Transverse colon (tissue), 4 donors: ENCODE measurements at regions not wholly inside any gene's neighbourhood (a gene's known extent, or its start where the extent isn't known, plus 50 kb on each side); places are given as distances from the start of the nearest gene placed in this dataset.
"Not testable (repeated sequence)": the region's sequence is repeated elsewhere in the genome, so short reads cannot be mapped to it uniquely, and the experiment has no call there.

Experiments
- DNase-seq: peaks from one replicate; pipeline ENCODE4 v3.0.0-alpha.2; 2019
- H3K27ac ChIP-seq, 4 donors: fragments of 200-600 bp; sonication (generic); 2 replicates each; pipeline ENCODE4 v1.5.1; 2016 to 2018; ENCODE audit warnings: inconsistent platforms in 4 of 4
- H3K27me3 ChIP-seq: fragments of 200-600 bp; sonication (generic); 2 replicates; pipeline ENCODE4 v1.5.1; 2017; ENCODE audit warnings: inconsistent platforms
- H3K36me3 ChIP-seq, 4 donors: fragments of 200-600 bp; sonication (generic); 2 replicates each; pipeline ENCODE4 v1.5.1; 2017 to 2019; ENCODE audit warnings: inconsistent platforms in 4 of 4
- H3K4me1 ChIP-seq, 4 donors: fragments of 200-600 bp; sonication (generic); 2 replicates each; pipeline ENCODE4 v1.5.1; 2017 to 2020; ENCODE audit warnings: inconsistent platforms in 4 of 4
- H3K4me3 ChIP-seq, 4 donors: fragments of 200-600 bp; sonication (generic); 1 replicate in 1 of 4; 2 replicates in 3 of 4; pipeline versions ENCODE4 v1.5.1 to v1.6.1; 2017 to 2019; ENCODE audit warnings: inconsistent platforms in 4 of 4
- H3K9me3 ChIP-seq, 2 donors: fragments of 200-600 bp; sonication (generic); 2 replicates each; pipeline ENCODE4 v1.5.1; 2017 to 2019; ENCODE audit warnings: inconsistent platforms in 2 of 2
- CTCF ChIP-seq, 5 experiments: fragments of 200-600 bp in 3 of 5; fragments of 450-650 bp in 2 of 5; sonication (generic) in 3 of 5; IDR thresholded peaks; 1 replicate in 2 of 5; 2 replicates in 3 of 5; pipeline ENCODE4 v1.5.1; 2016 to 2017; ENCODE audit warnings: antibody characterized with exemption in 5 of 5, inconsistent platforms in 3 of 5, mild to moderate bottlenecking in 2 of 5, moderate library complexity in 1 of 5
- WGBS, 2 donors: methylation state at CpG; one replicate each; pipeline ENCODE4 v1.1.5; 2018; ENCODE audit warnings: low coverage in 1 of 2; 5-methylcytosine and 5-hydroxymethylcytosine counted together
- in situ Hi-C, 4 donors: fragments of 200-750 bp; cut with MboI; loops; one replicate each; pipeline versions ENCODE4 v1.15.0 to v1.15.1; 2017; ENCODE audit warnings: low sequenced_read_pairs in 3 of 4, low pct_ligation_motif_present in 1 of 4, low pct_unique_long_range_greater_than_20kb in 1 of 4
- intact Hi-C: fragments of 100-400 bp; cut with DNase I; formaldehyde crosslinking; loops from one replicate; pipeline ENCODE4 v1.15.1; 2023; ENCODE audit warnings: low total_unique reads

- H3K4me1 ChIP-seq, DNase-seq, H3K27ac ChIP-seq, in situ Hi-C loops, H3K9me3 ChIP-seq, intact Hi-C loops, H3K36me3 ChIP-seq, H3K27me3 ChIP-seq, H3K4me3 ChIP-seq: not testable (repeated sequence)
- 90 to 100% methylated on average over 1 to 2 of the region's 4 CpGs for WGBS, 2 donors
These were observed 407.6 kb downstream of the ZNF33B start for GRCh38 chr10:42230812-42231211.

- WGBS, 2 donors = 48% methylated on average over 2 of the region's 2 CpGs; no CpG with 5 or more reads in 1 of the 2 donors
These were observed 408.3 kb downstream of the ZNF33B start for GRCh38 chr10:42230115-42230514.

GRCh38 chr10:42227859-42228258 lies 410.5 kb downstream of the ZNF33B start:
- H3K27me3 ChIP-seq, in situ Hi-C loops, H3K4me1 ChIP-seq, H3K27ac ChIP-seq, intact Hi-C loops, H3K9me3 ChIP-seq, DNase-seq, H3K36me3 ChIP-seq, H3K4me3 ChIP-seq: not testable (repeated sequence)

More at GRCh38 chr10:42230115-42230514, 408.3 kb downstream of the ZNF33B start:
- H3K4me1 ChIP-seq, H3K4me3 ChIP-seq, in situ Hi-C loops, H3K9me3 ChIP-seq, H3K36me3 ChIP-seq, intact Hi-C loops, H3K27ac ChIP-seq, DNase-seq, H3K27me3 ChIP-seq: not testable (repeated sequence)

GRCh38 chr10:42193588-42193987 lies 444.8 kb downstream of the ZNF33B start:
- 0 to 60% methylated on average over 1 to 3 of the region's 3 CpGs for WGBS, 2 donors
- intact Hi-C loops, H3K27ac ChIP-seq: not testable (repeated sequence)

GRCh38 chr10:42192450-42192849 lies 445.9 kb downstream of the ZNF33B start:
- DNase-seq, intact Hi-C loops: not testable (repeated sequence)
- 0 to 3% methylated on average over 4 of the region's 4 CpGs for WGBS, 2 donors

More at GRCh38 chr10:42193588-42193987, 444.8 kb downstream of the ZNF33B start:
- H3K9me3 ChIP-seq, H3K4me3 ChIP-seq, H3K27me3 ChIP-seq, in situ Hi-C loops, DNase-seq, H3K4me1 ChIP-seq, H3K36me3 ChIP-seq: not testable (repeated sequence)

GRCh38 chr10:42187501-42188195 lies 450.7 kb downstream of the ZNF33B start:
- H3K4me3 ChIP-seq, in situ Hi-C loops, H3K4me1 ChIP-seq, H3K36me3 ChIP-seq, intact Hi-C loops, DNase-seq, H3K9me3 ChIP-seq, H3K27ac ChIP-seq, H3K27me3 ChIP-seq: not testable (repeated sequence)
- WGBS, 2 donors = 76 to 84% methylated on average over 5 to 6 of the region's 6 CpGs

More at GRCh38 chr10:42192450-42192849, 445.9 kb downstream of the ZNF33B start:
- H3K4me1 ChIP-seq, H3K27me3 ChIP-seq, H3K4me3 ChIP-seq, H3K27ac ChIP-seq, H3K9me3 ChIP-seq, in situ Hi-C loops, H3K36me3 ChIP-seq: not testable (repeated sequence)
- peak; percentile 33 to 54 (median 44) for TF ChIP-seq CTCF (IDR thresholded peaks at IDR 0.05)
